GM21526 (cell line): ENCODE measurements at regions not wholly inside any gene's neighbourhood (a gene's known extent, or its start where the extent isn't known, plus 50 kb on each side); places are given as distances from the start of the nearest gene placed in this dataset.

Experiments
- ATAC-seq: cut with Tn5 transposase; IDR thresholded peaks from one replicate; pipeline ENCODE4 v1.9.1; 2021; ENCODE audit warnings: moderate library complexity; ENCODE audit not compliant: unreplicated experiment, low FRiP score

- no peak for ATAC-seq
Measured at GRCh38 chr20:21809961-21810523, 104.6 kb downstream of the PAX1 start.

GRCh38 chr20:21808863-21809664 lies 103.6 kb downstream of the PAX1 start:
- ATAC-seq = no peak

GRCh38 chr20:21808139-21808538 lies 102.7 kb downstream of the PAX1 start:
- ATAC-seq = no peak

- ATAC-seq = no peak
Measured at GRCh38 chr20:21804802-21805201, 99.3 kb downstream of the PAX1 start.

GRCh38 chr20:21801193-21801592 lies 95.7 kb downstream of the PAX1 start:
- ATAC-seq = no peak

- ATAC-seq = no peak
Measured at GRCh38 chr20:21798384-21798783, 92.9 kb downstream of the PAX1 start.

- ATAC-seq = no peak
Measured at GRCh38 chr20:21796059-21796458, 90.6 kb downstream of the PAX1 start.

GRCh38 chr20:21788082-21788481 lies 82.6 kb downstream of the PAX1 start:
- no peak for ATAC-seq

- ATAC-seq = no peak
Measured at GRCh38 chr20:21781446-21782075, 76.1 kb downstream of the PAX1 start.

- no peak for ATAC-seq
Measured at GRCh38 chr20:21780528-21780927, 75.1 kb downstream of the PAX1 start.
